Left cardiac atrium (tissue), 4 donors: ENCODE measurements at regions not wholly inside any gene's neighbourhood (a gene's known extent, or its start where the extent isn't known, plus 50 kb on each side); places are given as distances from the start of the nearest gene placed in this dataset.
"Not testable (repeated sequence)": the region's sequence is repeated elsewhere in the genome, so short reads cannot be mapped to it uniquely, and the experiment has no call there.

Experiments
- ATAC-seq, 2 donors: fragments of 200-7000 bp; cut with Tn5 transposase; one replicate each; pipeline ENCODE4 v1.9.1; 2020; ENCODE audit warnings: mild to moderate bottlenecking in 2 of 2, moderate library complexity in 2 of 2
- DNase-seq: peaks from one replicate; pipeline ENCODE4 v3.0.0-alpha.2; 2020
- intact Hi-C, 2 donors: fragments of 100-400 bp; cut with DNase I; formaldehyde crosslinking; loops; one replicate each; pipeline versions ENCODE4 v1.14.1 to v1.15.1; 2022 to 2023
- donor health status: DM: no; HTN: yes; CAD: no.
- donor health status: DM: no; HTN: yes; CAD: no; lungs with severe emphysema.
- donor health status: DM: yes; HTN: yes; CAD: no.
- donor health status: Dilated cardiomyopathy.

DNA sequence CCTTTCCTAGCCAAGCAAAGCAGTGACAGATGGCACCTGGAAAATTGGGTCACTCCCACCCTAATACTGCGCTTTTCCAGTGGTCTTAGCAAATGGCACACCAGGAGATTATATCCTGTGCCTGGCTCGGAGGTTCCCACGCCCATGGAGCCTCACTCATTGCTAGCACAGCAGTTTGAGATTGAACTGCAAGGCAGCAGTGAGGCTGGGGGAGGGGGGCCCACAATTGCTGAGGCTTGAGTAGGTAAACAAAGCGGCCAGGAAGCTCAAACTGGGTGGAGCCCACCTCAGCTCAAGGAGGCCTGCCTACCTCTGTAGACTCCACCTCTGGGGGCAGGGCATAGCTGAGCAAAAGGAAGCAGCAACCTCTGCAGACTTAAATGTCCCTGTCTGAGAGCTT, 635.0 kb downstream of the C12orf50 start:
- DNase-seq, ATAC-seq, intact Hi-C loops: not testable (repeated sequence)

DNA sequence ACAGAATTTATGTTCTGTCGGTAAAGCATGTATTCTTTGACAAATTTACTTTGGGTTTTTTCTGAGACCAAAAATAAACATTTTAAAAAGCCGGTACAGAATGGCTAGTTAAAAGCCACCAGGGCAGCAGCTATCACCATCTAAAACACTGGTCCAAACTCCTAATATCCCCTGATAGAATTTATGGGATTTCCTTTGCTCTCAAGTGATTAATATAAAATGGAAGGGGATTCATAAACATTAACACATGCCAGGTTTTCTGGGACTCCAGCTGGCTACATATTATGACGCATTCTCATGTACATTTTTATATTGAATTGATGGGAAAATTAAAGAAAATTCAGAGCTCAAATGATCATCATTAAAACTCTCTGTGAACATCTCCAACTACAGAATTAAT, 640.8 kb downstream of the C12orf50 start:
- ATAC-seq: no peak

DNA sequence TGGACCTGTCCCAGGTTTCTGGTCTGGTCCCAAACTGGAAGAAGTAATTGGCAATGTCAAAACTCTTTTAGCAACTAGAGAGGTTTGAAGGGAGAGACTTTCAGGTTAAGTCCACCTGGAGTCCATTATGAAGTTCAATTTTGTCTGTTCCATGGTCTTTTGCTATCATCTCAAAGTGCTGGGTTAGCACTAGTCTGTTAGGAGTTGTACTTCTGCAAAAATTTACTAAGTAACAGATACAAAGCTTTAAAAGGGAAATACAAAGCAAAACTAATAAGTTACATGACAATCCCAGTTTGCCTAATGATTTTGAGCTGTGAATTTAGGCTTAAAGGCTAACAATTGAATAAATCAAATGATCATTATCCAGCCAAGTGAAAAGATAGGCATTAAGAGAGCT, 643.9 kb downstream of the C12orf50 start:
- intact Hi-C loops: no loop called here
- DNase-seq (no peak), ATAC-seq (no peak)

More for the DNA sequence above, 640.8 kb downstream of the C12orf50 start:
- intact Hi-C loops: no loop called here
- DNase-seq: no peak

DNA sequence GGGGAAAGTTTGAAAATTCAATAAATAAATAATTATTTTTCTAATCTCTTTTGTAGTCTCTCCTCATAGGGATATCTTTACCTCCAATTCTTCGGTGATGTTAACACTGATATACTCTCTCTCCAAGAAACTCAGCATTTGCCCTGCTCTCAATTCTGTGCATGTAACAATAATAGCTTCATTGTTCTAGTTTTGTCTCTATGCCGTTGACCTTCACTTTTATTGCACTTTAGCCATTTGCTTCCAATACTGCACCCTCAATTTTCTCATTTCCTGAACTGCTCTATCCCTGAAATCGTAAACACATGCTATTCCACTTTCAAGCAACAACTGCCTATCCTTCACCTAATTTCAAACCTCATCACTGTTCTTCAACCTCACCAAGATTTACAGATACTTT, 645.0 kb downstream of the C12orf50 start:
- intact Hi-C loops: no loop called here
- ATAC-seq: no peak

DNA sequence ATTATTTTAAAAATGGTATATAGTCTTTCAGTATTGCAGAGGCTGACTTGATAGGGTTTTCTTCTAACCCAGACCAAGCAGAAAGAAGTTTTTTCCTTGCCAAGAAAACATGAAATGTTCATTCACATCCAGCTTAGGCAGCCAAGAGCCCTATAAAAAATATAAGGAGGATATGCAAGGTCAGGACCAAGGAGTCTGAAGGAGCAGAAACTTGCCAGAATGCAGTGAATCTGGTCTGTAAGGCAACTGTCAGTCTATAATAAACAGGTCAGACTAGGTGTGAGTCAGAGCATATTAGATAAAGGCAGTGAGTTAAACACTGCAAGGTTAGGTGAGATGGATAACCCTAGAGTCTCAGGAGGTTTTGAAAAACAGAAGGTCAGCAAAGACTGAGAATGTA, 645.5 kb downstream of the C12orf50 start:
- intact Hi-C loops: no loop called here
- ATAC-seq: peak in 1 of 2 donors; percentile 64

More for the DNA sequence above, 645.0 kb downstream of the C12orf50 start:
- no peak for DNase-seq

DNA sequence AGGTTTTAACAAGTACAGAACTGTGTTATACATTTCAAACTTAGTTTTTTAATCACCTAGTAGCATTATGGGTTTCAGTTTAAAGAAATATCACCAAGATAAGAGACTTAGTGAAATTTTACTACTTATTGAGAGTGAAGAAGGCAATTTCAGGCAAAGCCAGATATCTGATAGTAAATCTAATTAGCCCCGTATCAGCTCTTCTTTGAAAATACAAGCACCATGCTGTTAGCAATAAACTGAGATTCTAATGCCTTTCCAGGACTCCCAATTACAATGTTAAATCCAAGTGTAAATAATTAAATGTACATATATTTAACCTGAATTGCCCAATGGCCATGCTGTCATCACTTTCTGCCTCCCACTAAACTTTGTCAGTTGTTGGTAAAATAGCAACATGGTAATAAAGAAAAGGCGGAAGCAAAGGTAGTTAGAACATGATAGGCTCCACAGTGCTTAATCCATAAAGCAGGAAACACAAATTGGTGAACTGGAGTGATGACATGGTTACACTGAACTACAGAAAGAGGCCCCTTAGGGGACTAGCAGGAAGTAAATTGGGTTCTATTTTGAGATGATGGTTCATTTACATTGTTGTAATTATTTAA, 646.1 kb downstream of the C12orf50 start:
- intact Hi-C loops: no loop called here
- ATAC-seq (no peak), DNase-seq (no peak)

More for the DNA sequence above, 645.5 kb downstream of the C12orf50 start:
- DNase-seq: no peak

DNA sequence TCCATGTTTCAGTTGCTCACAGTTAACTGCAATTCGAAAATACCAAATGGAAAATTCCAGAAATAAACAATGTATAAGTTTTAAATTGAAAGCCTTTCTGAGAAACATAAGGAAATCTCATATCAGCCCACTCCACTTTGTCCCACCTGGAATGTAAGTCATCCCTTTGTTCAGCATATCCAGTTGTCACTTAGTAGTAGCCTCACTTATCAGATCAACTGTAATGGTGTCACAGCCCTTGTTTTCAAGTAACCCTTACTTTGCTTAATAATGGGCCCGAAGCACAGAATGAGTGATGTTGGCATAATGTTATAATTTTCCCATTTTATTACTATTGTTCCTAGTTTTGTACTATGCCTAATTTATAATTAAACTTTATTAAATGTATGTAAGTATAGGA, 646.8 kb downstream of the C12orf50 start:
- DNase-seq (no peak), ATAC-seq (no peak)
- intact Hi-C loops: no loop called here

DNA sequence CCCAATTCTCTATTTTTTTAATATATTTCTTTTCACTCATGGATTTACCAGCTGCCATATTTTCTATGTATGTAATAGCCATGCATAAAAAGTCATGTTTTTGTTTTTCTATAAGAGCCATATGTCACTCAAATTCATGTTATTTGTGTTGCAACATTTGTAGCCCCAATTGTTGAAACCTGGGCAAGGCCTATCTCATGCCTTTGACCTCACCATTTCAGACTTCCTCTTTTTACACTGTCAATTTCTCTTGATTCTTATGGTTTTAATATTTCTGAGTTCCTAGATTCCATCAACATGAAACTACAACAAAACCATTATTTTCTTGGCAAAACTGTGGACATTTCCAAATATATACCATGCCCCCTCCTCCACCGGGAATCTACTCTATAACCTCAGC, 647.5 kb downstream of the C12orf50 start:
- ATAC-seq (no peak), DNase-seq (no peak)
- intact Hi-C loops: no loop called here

DNA sequence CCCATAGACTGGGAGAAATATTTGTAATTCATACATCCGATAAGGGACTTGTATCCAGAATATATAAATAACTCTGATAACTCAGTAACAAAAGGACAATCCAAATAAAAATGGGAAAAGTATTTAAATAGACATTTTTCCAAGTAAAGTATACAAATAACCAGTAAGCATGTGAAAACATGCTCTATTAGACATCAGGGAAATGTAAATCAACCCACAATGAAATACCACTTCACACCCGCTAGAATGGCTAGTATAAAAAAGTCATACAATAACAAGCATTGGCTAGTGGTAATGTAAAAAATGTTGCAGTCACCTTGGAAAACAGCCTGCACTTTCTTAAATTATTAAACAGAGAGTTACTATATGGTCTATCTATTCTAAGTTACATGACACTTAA, 650.7 kb downstream of the C12orf50 start:
- DNase-seq: no peak
- ATAC-seq: no peak
- intact Hi-C loops: no loop called here

DNA sequence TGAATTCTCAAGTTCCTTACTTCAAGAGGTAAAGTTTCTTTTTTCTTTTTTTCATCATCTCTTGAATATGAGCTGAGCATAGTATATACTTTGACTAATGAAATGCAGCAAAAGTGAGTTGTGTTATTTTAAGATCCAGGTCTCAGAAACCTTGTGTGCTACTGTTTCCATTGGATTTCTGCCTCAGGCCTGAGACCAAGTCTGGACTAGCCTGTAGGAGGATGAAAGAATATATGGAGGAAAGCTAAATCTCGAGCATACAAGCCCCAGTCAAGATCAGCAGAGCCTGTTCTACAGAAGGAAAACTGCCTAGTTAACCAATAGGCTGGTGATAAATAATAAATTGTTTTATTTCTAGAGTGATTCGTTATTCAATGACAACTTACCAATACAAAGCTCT, 652.5 kb downstream of the C12orf50 start:
- no peak for ATAC-seq
- intact Hi-C loops: no loop called here
- no peak for DNase-seq

DNA sequence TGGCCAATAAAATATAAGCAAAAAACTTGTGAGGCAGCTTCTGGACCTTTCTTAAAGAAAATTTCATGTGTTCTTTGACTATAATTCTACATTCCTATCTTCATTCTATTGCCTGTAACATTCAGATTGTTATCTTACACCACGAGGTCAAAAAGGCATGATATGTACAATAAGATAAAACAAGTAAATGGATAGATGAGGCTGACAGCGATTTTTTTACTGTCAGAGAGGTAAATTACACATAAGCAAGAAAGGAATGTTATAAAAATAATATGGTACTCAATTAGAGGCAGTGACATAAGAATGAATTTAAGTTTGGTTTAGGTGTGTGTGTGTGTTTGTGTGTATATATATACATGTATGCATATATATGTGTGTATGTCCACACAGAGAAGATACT, 660.0 kb downstream of the C12orf50 start:
- DNase-seq: no peak
- intact Hi-C loops: no loop called here
- ATAC-seq: no peak

DNA sequence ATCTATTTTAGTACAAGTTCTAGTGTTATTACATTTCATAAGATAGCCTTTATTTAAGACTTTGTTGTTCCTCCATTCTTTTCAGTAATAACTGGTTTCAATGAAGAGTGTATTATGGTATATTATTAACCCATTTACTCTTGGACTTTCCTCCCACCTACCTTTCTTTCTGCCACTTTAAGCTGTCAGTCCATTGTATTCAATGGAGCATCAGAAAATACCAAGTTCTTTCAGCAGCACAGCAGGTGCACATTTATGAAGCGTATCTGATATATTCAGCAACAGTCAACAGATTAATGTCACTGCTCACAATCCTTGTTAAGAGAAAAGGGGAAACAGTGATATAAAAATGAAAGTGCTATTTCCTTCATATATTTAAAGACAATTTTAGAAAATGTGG, 660.9 kb downstream of the C12orf50 start:
- DNase-seq: no peak
- ATAC-seq: no peak
- intact Hi-C loops: no loop called here

DNA sequence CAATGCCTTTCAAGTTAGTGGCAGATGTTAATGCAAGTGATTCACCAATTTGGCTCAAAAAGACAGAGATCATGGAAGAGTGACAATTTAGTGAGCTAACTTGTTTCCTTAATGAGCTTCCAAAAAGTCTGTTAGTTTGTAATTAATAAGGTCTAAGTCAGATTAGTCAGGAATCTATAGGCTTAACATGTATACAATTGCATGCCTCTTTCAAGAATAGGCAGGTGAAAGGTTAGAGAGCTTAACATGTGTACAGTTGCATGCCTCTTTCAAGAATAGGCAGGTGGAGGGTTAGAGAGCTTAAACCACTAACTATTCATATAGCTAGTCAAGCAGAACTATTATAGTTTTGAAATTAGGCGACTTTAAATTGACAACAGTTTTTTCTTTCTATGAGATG, 663.8 kb downstream of the C12orf50 start:
- DNase-seq (no peak), ATAC-seq (no peak)
- intact Hi-C loops: no loop called here

DNA sequence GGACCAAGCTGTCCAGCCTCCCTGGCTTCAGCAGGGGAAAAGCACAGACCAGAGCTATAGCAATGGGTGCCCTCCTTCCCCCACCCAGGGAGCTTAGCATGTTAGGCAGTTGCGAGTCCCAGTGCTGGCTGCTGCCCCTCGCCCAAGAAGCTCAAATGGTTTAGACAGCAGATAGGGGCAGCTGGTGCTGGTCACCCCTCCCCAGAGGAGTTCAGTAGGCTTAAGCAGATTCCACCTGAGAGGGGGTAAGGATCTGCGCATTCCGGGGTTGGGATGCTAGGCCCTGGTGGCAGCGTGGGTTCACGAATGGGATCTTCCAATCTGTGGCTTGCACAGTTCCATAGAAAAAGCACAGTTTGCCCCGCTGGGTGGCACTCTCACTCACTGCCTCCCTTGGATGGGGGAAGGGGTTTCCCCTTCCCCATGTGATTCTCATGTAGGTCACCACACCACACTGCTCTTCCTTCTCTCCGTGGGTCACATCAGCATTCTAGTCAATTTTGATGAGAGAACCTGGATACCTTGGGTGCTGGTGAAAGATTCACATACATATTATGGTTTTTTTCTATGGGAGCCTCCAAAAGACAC, 665.6 kb downstream of the C12orf50 start:
- ATAC-seq (no peak), DNase-seq (no peak)
- intact Hi-C loops: no loop called here

DNA sequence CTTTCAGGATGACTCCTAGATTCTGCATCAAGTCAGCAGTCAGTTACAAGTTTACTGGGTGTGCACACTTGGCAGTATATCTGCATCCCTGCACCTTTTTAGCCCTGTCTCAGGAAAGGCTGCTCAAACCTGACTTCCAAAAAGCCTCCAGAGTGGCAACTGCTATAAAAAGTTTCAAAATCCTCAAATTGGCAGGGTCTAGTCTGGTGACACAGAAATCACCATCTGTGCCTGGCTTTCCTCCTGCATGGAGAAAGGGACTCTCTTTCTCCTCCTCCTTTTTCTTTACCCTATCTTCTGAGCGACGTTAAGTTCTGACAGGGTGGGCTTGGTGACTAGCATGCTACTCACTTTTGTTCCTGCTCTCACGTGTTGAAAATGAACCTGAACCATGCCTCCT, 679.5 kb downstream of the C12orf50 start:
- intact Hi-C loops: no loop called here
- DNase-seq (no peak), ATAC-seq (no peak)

DNA sequence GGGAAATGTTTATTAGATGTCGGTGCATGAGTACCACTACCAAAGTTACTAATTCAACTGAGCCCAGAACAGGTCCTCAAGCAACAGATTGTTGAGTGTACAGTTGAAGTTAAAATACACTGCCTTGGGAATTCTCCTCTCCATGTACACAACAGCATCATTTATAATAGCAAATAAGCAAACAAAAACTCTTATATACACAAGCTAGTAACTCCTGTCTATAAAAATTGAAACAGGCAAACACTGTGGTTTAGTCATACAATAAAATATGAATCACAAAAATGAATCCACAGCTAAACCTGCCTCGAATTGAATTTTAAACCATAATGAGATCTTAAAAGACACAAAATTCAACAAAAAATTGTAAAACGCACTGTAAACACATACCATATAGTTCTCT, 681.1 kb downstream of the C12orf50 start:
- intact Hi-C loops: no loop called here
- DNase-seq (no peak), ATAC-seq (no peak)

DNA sequence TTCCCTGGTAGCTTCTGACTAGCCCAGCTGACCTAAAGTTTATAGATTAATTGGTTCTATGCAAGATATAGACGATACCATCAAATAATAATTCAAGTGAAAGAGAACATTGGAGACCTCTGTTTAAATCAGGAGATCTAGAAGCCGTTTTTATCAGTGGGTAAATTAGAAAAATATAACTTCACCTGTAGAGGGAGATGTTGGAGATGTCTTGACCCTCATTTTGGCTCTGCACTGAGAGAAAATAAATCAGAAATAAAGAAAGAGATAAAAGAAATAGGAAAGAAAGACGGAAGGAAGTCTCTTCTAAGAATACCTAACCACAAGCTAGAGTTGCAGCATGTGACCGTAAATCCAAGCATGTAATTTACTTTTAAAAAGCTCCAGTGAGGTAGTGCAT, 684.5 kb downstream of the C12orf50 start:
- ATAC-seq (no peak), DNase-seq (no peak)
- intact Hi-C loops: no loop called here

DNA sequence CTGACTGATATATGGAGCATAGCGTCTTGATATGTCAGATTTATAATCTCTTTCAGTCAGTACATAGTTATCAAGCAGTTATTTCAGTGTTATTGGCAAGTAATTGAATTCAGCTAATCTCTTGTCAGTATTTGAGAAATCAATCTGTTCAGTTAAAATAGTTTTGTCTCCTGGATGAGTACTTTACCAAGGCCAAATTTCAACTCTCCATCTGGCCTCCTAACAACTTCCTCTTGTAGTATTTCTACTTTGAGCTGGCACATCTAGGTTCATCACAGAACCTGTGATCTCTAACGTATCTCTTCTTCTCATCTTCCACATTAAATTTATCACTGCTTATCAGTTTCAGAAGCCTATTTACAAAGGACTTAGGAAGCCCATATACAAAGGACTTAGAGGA, 690.5 kb downstream of the C12orf50 start:
- ATAC-seq: no peak
- no peak for DNase-seq
- intact Hi-C loops: no loop called here

DNA sequence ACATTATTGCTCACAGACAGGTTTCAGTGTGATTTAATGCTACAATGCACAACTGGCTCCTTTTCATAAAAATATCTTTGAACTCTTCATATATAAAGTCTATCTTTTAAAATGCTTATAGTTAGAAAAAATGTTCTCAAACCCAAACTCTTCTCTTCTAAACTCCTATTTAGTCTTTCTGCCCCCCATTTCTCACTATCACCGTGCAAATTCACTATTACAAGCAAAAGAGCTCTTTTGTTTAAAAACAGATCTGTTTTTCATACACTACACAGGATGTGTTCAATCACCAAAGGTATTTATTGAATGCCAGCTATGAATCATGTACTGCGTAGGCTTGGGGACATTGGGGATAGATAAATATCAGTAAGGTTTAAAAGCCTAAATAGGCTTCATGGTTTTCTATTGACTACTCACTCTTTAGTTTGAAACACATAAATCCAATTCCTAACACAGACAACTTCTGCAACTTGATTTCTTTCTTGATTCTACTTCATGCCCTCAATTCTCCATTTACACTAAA, 692.3 kb downstream of the C12orf50 start:
- ATAC-seq (no peak), DNase-seq (no peak)
- intact Hi-C loops: no loop called here

DNA sequence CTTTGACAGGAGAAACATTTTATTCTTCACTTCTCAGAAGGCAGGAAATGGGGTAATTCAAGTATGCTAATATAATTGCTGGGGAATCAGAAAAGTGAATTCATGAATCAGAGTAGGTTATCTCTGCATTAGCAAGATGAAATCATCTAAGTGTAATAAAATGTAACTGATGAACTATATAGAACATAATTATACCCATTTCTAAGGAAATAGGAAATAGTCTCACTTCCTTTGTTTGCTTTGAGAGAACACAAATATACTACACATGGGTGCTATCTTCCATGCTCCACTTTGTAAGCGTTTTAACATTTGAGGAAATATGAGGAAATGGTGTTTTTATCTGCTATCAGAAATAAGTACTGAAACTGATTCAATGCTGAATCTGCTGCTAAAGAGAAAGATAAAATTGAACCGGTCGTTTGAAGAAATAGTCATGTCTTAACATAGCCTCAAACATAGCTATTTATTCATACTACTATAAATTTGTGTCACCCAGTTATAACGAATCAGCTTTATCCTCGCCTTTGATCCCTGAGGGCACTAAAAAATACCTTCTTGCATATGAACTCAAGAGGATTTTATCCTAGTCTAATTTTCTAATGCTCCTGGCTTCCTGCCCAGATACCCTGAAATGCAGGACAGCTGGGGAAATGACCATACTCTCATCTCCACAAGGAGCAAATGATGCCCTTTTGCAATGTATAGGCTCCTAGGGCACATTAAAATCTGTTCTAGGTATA, 696.0 kb downstream of the C12orf50 start:
- intact Hi-C loops: no loop called here
- no peak for DNase-seq
- no peak for ATAC-seq
